ENCODE measurements at regions not wholly inside any gene's neighbourhood (a gene's known extent, or its start where the extent isn't known, plus 50 kb on each side); places are given as distances from the start of the nearest gene placed in this dataset.

DNA sequence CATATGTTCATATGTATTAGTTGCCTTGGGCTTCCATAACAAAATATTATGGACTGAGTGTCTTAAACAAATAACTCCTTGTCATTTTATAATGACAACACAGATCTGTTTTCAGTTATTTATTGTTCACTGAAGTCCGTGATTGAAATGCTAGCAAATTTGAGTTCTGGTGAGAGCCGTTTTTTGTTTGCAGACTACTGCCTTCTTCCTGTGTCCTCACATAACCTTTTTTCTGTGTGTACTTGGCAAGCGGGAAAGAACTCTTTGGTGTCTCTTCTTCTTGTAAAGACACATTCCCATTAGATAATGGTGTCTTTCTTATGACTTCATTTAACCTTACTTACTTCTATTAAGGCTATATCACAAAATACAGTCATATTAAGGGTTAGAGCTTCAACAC lies 482.9 kb upstream of the EYS start:
- Histone ChIP-seq H2AFZ (ENCODE audit: low read depth, low read length) (no peak overlapping the region), H3K4me2 (ENCODE audit: insufficient read depth, low read length) (no peak overlapping the region), H3K27me3 (ENCODE audit: insufficient read depth, low read length, poor library complexity) (no peaks in the 10 kb centered on the region), H4K20me1 (ENCODE audit: insufficient read depth, low read length) (no peaks in the 10 kb centered on the region), H3K9me3 (ENCODE audit: insufficient read depth, low read length, severe bottlenecking) (no peaks in the 10 kb centered on the region), H3K36me3 (ENCODE audit: insufficient read depth, low read length) (no peaks in the 10 kb centered on the region), H3K9ac (ENCODE audit: low read depth, low read length) (no peak overlapping the region), H3K79me2 (ENCODE audit: insufficient read depth, low read length) (no peaks in the 10 kb centered on the region), H3K4me1 (ENCODE audit: insufficient read depth, low read length) (no peaks in the 10 kb centered on the region), H3K27ac (ENCODE audit: low read length) (no peak overlapping the region), H3K4me3 (ENCODE audit: low read depth in 1 of 2, low read length in 2 of 2) (no peak overlapping the region)
- ATAC-seq (ENCODE audit: insufficient read depth, low read depth) (no peak), DNase-seq (no peak)
- TF ChIP-seq EZH2 (IDR thresholded peaks at IDR 0.05; ENCODE audit: borderline replicate concordance, low read depth, low read length, severe bottlenecking), result no peak
- TF ChIP-seq, protein P1, sequence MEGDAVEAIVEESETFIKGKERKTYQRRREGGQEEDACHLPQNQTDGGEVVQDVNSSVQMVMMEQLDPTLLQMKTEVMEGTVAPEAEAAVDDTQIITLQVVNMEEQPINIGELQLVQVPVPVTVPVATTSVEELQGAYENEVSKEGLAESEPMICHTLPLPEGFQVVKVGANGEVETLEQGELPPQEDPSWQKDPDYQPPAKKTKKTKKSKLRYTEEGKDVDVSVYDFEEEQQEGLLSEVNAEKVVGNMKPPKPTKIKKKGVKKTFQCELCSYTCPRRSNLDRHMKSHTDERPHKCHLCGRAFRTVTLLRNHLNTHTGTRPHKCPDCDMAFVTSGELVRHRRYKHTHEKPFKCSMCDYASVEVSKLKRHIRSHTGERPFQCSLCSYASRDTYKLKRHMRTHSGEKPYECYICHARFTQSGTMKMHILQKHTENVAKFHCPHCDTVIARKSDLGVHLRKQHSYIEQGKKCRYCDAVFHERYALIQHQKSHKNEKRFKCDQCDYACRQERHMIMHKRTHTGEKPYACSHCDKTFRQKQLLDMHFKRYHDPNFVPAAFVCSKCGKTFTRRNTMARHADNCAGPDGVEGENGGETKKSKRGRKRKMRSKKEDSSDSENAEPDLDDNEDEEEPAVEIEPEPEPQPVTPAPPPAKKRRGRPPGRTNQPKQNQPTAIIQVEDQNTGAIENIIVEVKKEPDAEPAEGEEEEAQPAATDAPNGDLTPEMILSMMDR (IDR thresholded peaks at IDR 0.05; ENCODE audit: borderline replicate concordance, extremely low read depth, low read length, poor library complexity, severe bottlenecking), result no peak

DNA sequence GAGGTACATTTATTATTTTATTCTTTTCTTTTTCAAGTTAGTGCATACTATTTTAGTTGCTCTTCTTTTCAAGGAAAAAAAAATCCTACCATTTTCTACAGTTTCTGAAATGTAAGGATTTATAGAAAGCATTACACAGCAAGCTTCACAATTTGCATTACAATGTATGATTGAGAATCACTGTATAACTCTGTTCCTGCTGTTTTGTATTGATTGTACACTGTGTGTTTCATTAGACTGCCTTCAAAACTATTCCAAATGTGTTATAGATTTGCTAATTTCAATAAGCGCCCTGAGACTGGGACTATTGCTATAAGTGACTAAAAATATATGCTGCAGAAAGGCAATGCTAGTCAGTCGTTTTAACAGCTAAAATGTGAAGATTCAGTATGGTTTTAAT lies 479.7 kb upstream of the EYS start:
- no peak for ATAC-seq (ENCODE audit: insufficient read depth, low read depth)
- Histone ChIP-seq H3K9me3 (ENCODE audit: insufficient read depth, low read length, severe bottlenecking) (no peaks in the 10 kb centered on the region), H3K4me2 (ENCODE audit: insufficient read depth, low read length) (no peak overlapping the region), H3K27me3 (ENCODE audit: insufficient read depth, low read length, poor library complexity) (no peaks in the 10 kb centered on the region), H2AFZ (ENCODE audit: low read depth, low read length) (no peak overlapping the region), H3K4me1 (ENCODE audit: insufficient read depth, low read length) (no peaks in the 10 kb centered on the region), H3K4me3 (ENCODE audit: low read depth in 1 of 2, low read length in 2 of 2) (no peak overlapping the region), H4K20me1 (ENCODE audit: insufficient read depth, low read length) (no peaks in the 10 kb centered on the region), H3K9ac (ENCODE audit: low read depth, low read length) (no peak overlapping the region), H3K79me2 (ENCODE audit: insufficient read depth, low read length) (no peaks in the 10 kb centered on the region), H3K36me3 (ENCODE audit: insufficient read depth, low read length) (no peaks in the 10 kb centered on the region), H3K27ac (ENCODE audit: low read length) (no peak overlapping the region)
- TF ChIP-seq, protein P1 (IDR thresholded peaks at IDR 0.05; ENCODE audit: borderline replicate concordance, extremely low read depth, low read length, poor library complexity, severe bottlenecking), result no peak
- no peak for TF ChIP-seq EZH2 (IDR thresholded peaks at IDR 0.05; ENCODE audit: borderline replicate concordance, low read depth, low read length, severe bottlenecking)
- no peak for DNase-seq

DNA sequence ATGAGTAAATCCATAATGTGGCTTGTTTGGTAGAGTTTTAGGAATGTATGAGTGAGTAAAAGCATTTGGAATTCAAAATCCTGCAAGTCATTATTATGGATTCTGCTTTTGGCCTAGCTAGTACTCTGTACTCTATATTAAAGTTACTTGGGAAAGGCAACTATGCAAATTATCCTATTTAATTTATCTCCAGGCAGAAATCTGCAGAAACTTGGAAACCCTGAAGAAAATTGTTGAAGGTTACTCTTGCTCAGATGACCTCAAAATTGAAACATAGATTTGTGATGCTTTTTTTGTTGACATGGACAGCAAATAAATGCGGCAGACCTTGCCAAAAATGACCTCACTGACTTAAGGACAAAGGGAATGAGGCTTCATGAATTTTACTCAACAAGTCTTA lies 477.1 kb upstream of the EYS start:
- Histone ChIP-seq H3K9ac (ENCODE audit: low read depth, low read length) (no peak overlapping the region), H3K4me1 (ENCODE audit: insufficient read depth, low read length) (no peaks in the 10 kb centered on the region), H3K4me2 (ENCODE audit: insufficient read depth, low read length) (no peak overlapping the region), H3K36me3 (ENCODE audit: insufficient read depth, low read length) (no peaks in the 10 kb centered on the region), H3K4me3 (ENCODE audit: low read depth in 1 of 2, low read length in 2 of 2) (no peak overlapping the region), H2AFZ (ENCODE audit: low read depth, low read length) (no peak overlapping the region), H3K9me3 (ENCODE audit: insufficient read depth, low read length, severe bottlenecking) (no peaks in the 10 kb centered on the region), H3K79me2 (ENCODE audit: insufficient read depth, low read length) (no peaks in the 10 kb centered on the region), H3K27me3 (ENCODE audit: insufficient read depth, low read length, poor library complexity) (no peaks in the 10 kb centered on the region), H4K20me1 (ENCODE audit: insufficient read depth, low read length) (no peaks in the 10 kb centered on the region), H3K27ac (ENCODE audit: low read length) (no peak overlapping the region)
- TF ChIP-seq, protein P1 (IDR thresholded peaks at IDR 0.05; ENCODE audit: borderline replicate concordance, extremely low read depth, low read length, poor library complexity, severe bottlenecking), result no peak
- TF ChIP-seq EZH2 (IDR thresholded peaks at IDR 0.05; ENCODE audit: borderline replicate concordance, low read depth, low read length, severe bottlenecking), result no peak
- DNase-seq, result no peak
- ATAC-seq (ENCODE audit: insufficient read depth, low read depth), result no peak

DNA sequence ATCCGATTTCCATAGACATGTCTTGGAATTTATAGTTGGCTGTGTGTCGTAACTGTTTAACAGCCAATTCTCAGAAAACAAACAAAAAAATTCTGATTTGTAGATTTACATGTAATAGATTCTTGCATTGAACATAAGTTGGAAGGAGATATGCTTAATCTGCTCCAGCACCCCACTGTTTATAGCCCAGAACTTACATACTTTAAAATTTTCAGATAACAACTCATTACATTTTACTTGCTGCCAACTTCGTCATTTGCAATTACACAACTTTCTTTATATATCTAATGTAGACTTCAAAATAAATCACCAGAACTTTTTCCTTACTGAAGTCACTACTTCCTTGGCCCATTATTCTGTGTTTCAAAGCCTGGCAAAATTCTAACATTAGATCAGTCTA lies 472.3 kb upstream of the EYS start:
- Histone ChIP-seq H3K36me3 (ENCODE audit: insufficient read depth, low read length) (no peaks in the 10 kb centered on the region), H3K9ac (ENCODE audit: low read depth, low read length) (no peak overlapping the region), H3K27ac (ENCODE audit: low read length) (no peak overlapping the region), H2AFZ (ENCODE audit: low read depth, low read length) (no peak overlapping the region), H3K4me3 (ENCODE audit: low read depth in 1 of 2, low read length in 2 of 2) (no peak overlapping the region), H3K9me3 (ENCODE audit: insufficient read depth, low read length, severe bottlenecking) (no peaks in the 10 kb centered on the region), H3K27me3 (ENCODE audit: insufficient read depth, low read length, poor library complexity) (no peaks in the 10 kb centered on the region), H3K79me2 (ENCODE audit: insufficient read depth, low read length) (no peaks in the 10 kb centered on the region), H3K4me1 (ENCODE audit: insufficient read depth, low read length) (no peaks in the 10 kb centered on the region), H4K20me1 (ENCODE audit: insufficient read depth, low read length) (no peaks in the 10 kb centered on the region), H3K4me2 (ENCODE audit: insufficient read depth, low read length) (no peak overlapping the region)
- no peak for DNase-seq
- ATAC-seq (ENCODE audit: insufficient read depth, low read depth), result no peak
- TF ChIP-seq EZH2 (IDR thresholded peaks at IDR 0.05; ENCODE audit: borderline replicate concordance, low read depth, low read length, severe bottlenecking), result no peak
- TF ChIP-seq, protein P1 (IDR thresholded peaks at IDR 0.05; ENCODE audit: borderline replicate concordance, extremely low read depth, low read length, poor library complexity, severe bottlenecking), result no peak
